SK-N-MC (cell line): ENCODE measurements at regions not wholly inside any gene's neighbourhood (a gene's known extent, or its start where the extent isn't known, plus 50 kb on each side); places are given as distances from the start of the nearest gene placed in this dataset.

Experiments
- DNase-seq: peaks from one replicate; pipeline ENCODE4 v3.0.0-alpha.2; 2011; ENCODE audit warnings: low read depth, low spot score
- H3K27ac ChIP-seq: fragments of 200-600 bp; sonication (generic); 2 replicates; pipeline ENCODE4 v1.5.1; 2016; ENCODE audit warnings: mixed run types
- H3K36me3 ChIP-seq: fragments of 200-600 bp; sonication (generic); 2 replicates; pipeline ENCODE4 v1.6.1; 2017; ENCODE audit warnings: antibody characterized with exemption, low read length, mixed read lengths; ENCODE audit not compliant: insufficient read depth
- H3K4me3 ChIP-seq: fragments of 200-600 bp; sonication (generic); 2 replicates; pipeline ENCODE4 v1.5.1; 2016
- H3K9ac ChIP-seq: fragments of 200-600 bp; sonication (generic); 2 replicates; pipeline ENCODE4 v1.8.0; 2017; ENCODE audit warnings: mixed run types, mixed read lengths; ENCODE audit not compliant: insufficient read length
- H3K9me3 ChIP-seq: fragments of 200-600 bp; sonication (generic); 2 replicates; pipeline ENCODE4 v1.6.1; 2017; ENCODE audit warnings: low read depth, mild to moderate bottlenecking, antibody characterized with exemption, low read length, moderate library complexity, mixed read lengths
- EZH2 ChIP-seq: fragments of 200-600 bp; sonication (generic); IDR thresholded peaks from one replicate; pipeline ENCODE4 v1.6.1; 2017; ENCODE audit warnings: antibody characterized with exemption
- FOXP2 ChIP-seq: optimal IDR thresholded peaks from 2 replicates; pipeline ENCODE3; 2011; ENCODE audit warnings: mild to moderate bottlenecking, moderate library complexity; ENCODE audit not compliant: insufficient read depth; ENCODE audit errors: extremely low read length, control extremely low read depth
- POLR2AphosphoS5 ChIP-seq: IDR thresholded peaks from 2 replicates; pipeline ENCODE4 v1.6.1; 2012; ENCODE audit warnings: mild to moderate bottlenecking, low read depth, low read length, borderline replicate concordance

GRCh38 chr15:61449186-61449702 lies 220.1 kb upstream of the RORA start:
- Histone ChIP-seq H3K9ac (no peak overlapping the region), H3K9me3 (no peaks in the 10 kb centered on the region), H3K27ac (peak overlapping the region; percentile 49), H3K36me3 (no peaks in the 10 kb centered on the region), H3K4me3 (peak overlapping the region; percentile 31; the same call in 1 of the 2 replicates)
- peak; percentile 91 for DNase-seq
- no peak for TF ChIP-seq POLR2AphosphoS5
- TF ChIP-seq EZH2 = no peak
- no peak for TF ChIP-seq FOXP2

- no peak overlapping the region for H3K4me3 ChIP-seq
- no peaks in the 10 kb centered on the region for H3K36me3 ChIP-seq
- DNase-seq = no peak
- no peaks in the 10 kb centered on the region for H3K9me3 ChIP-seq
- TF ChIP-seq FOXP2 (no peak), EZH2 (no peak), POLR2AphosphoS5 (no peak)
- peak overlapping the region; percentile 49 for H3K27ac ChIP-seq
- no peak overlapping the region for H3K9ac ChIP-seq
Measured at GRCh38 chr15:61447981-61448380, 218.9 kb upstream of the RORA start.

- Histone ChIP-seq H3K9ac (no peak overlapping the region), H3K4me3 (no peak overlapping the region), H3K9me3 (no peaks in the 10 kb centered on the region), H3K36me3 (no peaks in the 10 kb centered on the region), H3K27ac (no peak overlapping the region)
- DNase-seq = no peak
- TF ChIP-seq POLR2AphosphoS5 (no peak), FOXP2 (no peak), EZH2 (no peak)
Measured at GRCh38 chr15:61444585-61444984, 215.5 kb upstream of the RORA start.

- Histone ChIP-seq H3K36me3 (no peaks in the 10 kb centered on the region), H3K27ac (no peak overlapping the region), H3K9ac (no peak overlapping the region), H3K9me3 (no peaks in the 10 kb centered on the region), H3K4me3 (no peak overlapping the region)
- no peak for TF ChIP-seq EZH2
- no peak for TF ChIP-seq POLR2AphosphoS5
- TF ChIP-seq FOXP2 = no peak
- DNase-seq = no peak
Measured at GRCh38 chr15:61442821-61443220, 213.7 kb upstream of the RORA start.

- no peak for TF ChIP-seq FOXP2
- TF ChIP-seq EZH2 = no peak
- TF ChIP-seq POLR2AphosphoS5 = no peak
- H3K9ac ChIP-seq = no peak overlapping the region
- no peak overlapping the region for H3K4me3 ChIP-seq
- no peaks in the 10 kb centered on the region for H3K9me3 ChIP-seq
- H3K36me3 ChIP-seq = no peaks in the 10 kb centered on the region
- H3K27ac ChIP-seq = no peak overlapping the region
- DNase-seq = no peak
Measured at GRCh38 chr15:61441891-61442290, 212.8 kb upstream of the RORA start.

- no peaks in the 10 kb centered on the region for H3K9me3 ChIP-seq
- no peak overlapping the region for H3K9ac ChIP-seq
- no peaks in the 10 kb centered on the region for H3K36me3 ChIP-seq
- TF ChIP-seq POLR2AphosphoS5 (no peak), EZH2 (no peak), FOXP2 (no peak)
- no peak overlapping the region for H3K27ac ChIP-seq
- DNase-seq = no peak
- H3K4me3 ChIP-seq = no peak overlapping the region
Measured at GRCh38 chr15:61426466-61426865, 197.4 kb upstream of the RORA start.

- H3K36me3 ChIP-seq = no peaks in the 10 kb centered on the region
- no peak for DNase-seq
- H3K9ac ChIP-seq = no peak overlapping the region
- no peaks in the 10 kb centered on the region for H3K9me3 ChIP-seq
- TF ChIP-seq EZH2 = no peak
- no peak overlapping the region for H3K27ac ChIP-seq
- H3K4me3 ChIP-seq = no peak overlapping the region
Measured at GRCh38 chr15:61425934-61426333, 196.8 kb upstream of the RORA start.

GRCh38 chr15:61422773-61423172 lies 193.7 kb upstream of the RORA start:
- Histone ChIP-seq H3K9me3 (no peaks in the 10 kb centered on the region), H3K4me3 (no peak overlapping the region), H3K36me3 (no peaks in the 10 kb centered on the region), H3K27ac (no peak overlapping the region), H3K9ac (no peak overlapping the region)
- TF ChIP-seq POLR2AphosphoS5 (no peak), EZH2 (no peak), FOXP2 (no peak)
- DNase-seq = no peak

- H3K9ac ChIP-seq = no peak overlapping the region
- TF ChIP-seq POLR2AphosphoS5 (no peak), FOXP2 (no peak), EZH2 (no peak)
- H3K9me3 ChIP-seq = no peaks in the 10 kb centered on the region
- no peak for DNase-seq
- H3K4me3 ChIP-seq = no peak overlapping the region
- H3K27ac ChIP-seq = no peak overlapping the region
- H3K36me3 ChIP-seq = no peaks in the 10 kb centered on the region
Measured at GRCh38 chr15:61421938-61422337, 192.8 kb upstream of the RORA start.
